OCI-LY7 (cell line): ENCODE measurements at regions not wholly inside any gene's neighbourhood (a gene's known extent, or its start where the extent isn't known, plus 50 kb on each side); places are given as distances from the start of the nearest gene placed in this dataset.

Experiments
- BruUV-seq: library from RNA; stranded (reverse); fragments of 400-500 nt; replicated peaks from 2 replicates; lab custom pipeline; 2021; lab: Mats Ljungman, UMichigan
- CTCF ChIA-PET: fragments of 300-600 bp; sonication (Branson Sonifier 250); formaldehyde crosslinking; loops from one replicate; lab custom pipeline; 2022; ENCODE audit warnings: antibody characterized with exemption; ENCODE audit not compliant: unreplicated experiment; lab: Charles Lee
- POLR2A ChIA-PET: fragments of 300-600 bp; sonication (Branson Sonifier 250); formaldehyde crosslinking; loops from one replicate; lab custom pipeline; 2022; ENCODE audit warnings: antibody characterized with exemption; lab: Charles Lee
- DNase-seq: peaks from one replicate; pipeline ENCODE4 v3.0.0-alpha.2; 2015; ENCODE audit warnings: low spot score
- H2AFZ ChIP-seq: fragments of 200-600 bp; sonication (generic), shearing (Covaris generic); 2 replicates; pipeline ENCODE4 v1.6.1; 2014; ENCODE audit warnings: mild to moderate bottlenecking, antibody characterized with exemption, low read length, moderate library complexity
- H3K27ac ChIP-seq: fragments of 200-600 bp; sonication (generic); 2 replicates; pipeline ENCODE4 v1.5.1; 2014; ENCODE audit warnings: mixed run types, low read depth, mild to moderate bottlenecking, moderate library complexity, low read length, inconsistent platforms; ENCODE audit not compliant: poor library complexity, severe bottlenecking
- H3K36me3 ChIP-seq: fragments of 200-600 bp; sonication (generic); 2 replicates; pipeline ENCODE4 v1.6.1; 2014; ENCODE audit warnings: mild to moderate bottlenecking, antibody characterized with exemption, low read length, moderate library complexity, mixed read lengths; ENCODE audit not compliant: insufficient read depth
- H3K4me1 ChIP-seq: fragments of 200-600 bp; sonication (generic); 2 replicates; pipeline ENCODE4 v1.5.1; 2014; ENCODE audit warnings: mild to moderate bottlenecking, low read length; ENCODE audit not compliant: insufficient read depth, poor library complexity, severe bottlenecking
- H3K4me2 ChIP-seq: fragments of 200-600 bp; sonication (generic); 2 replicates; pipeline ENCODE4 v1.6.1; 2014; ENCODE audit warnings: mild to moderate bottlenecking, low read length
- H3K4me3 ChIP-seq: fragments of 200-600 bp; sonication (generic); 2 replicates; pipeline ENCODE4 v1.5.1; 2014; ENCODE audit warnings: mild to moderate bottlenecking, low read depth, low read length; ENCODE audit not compliant: poor library complexity, severe bottlenecking
- H3K79me2 ChIP-seq: fragments of 200-600 bp; sonication (generic); 2 replicates; pipeline ENCODE4 v1.6.1; 2016; ENCODE audit warnings: low read depth, mild to moderate bottlenecking, low read length, moderate library complexity, mixed read lengths; ENCODE audit not compliant: insufficient read depth
- H3K9me2 ChIP-seq: fragments of 200-600 bp; sonication (generic); 2 replicates; pipeline ENCODE4 v1.6.1; 2016; ENCODE audit warnings: mild to moderate bottlenecking, low read length, mixed read lengths; ENCODE audit not compliant: insufficient read depth
- H3K9me3 ChIP-seq: fragments of 200-600 bp; sonication (generic); 2 replicates; pipeline ENCODE4 v1.6.1; 2014; ENCODE audit warnings: mild to moderate bottlenecking, mixed run types, low read length, mixed read lengths
- H4K20me1 ChIP-seq: fragments of 200-600 bp; sonication (generic); 2 replicates; pipeline ENCODE4 v1.6.1; 2014; ENCODE audit warnings: mild to moderate bottlenecking, antibody characterized with exemption, low read length, moderate library complexity, mixed read lengths; ENCODE audit not compliant: insufficient read depth
- CTCF ChIP-seq: fragments of 200-600 bp; sonication (generic); conservative IDR thresholded peaks from 2 replicates; pipeline ENCODE4 v1.5.1; 2014; ENCODE audit warnings: mild to moderate bottlenecking, antibody characterized with exemption, low read length, moderate library complexity, mixed read lengths
- EZH2phosphoT487 ChIP-seq: fragments of 200-600 bp; sonication (generic); IDR thresholded peaks from 2 replicates; pipeline ENCODE4 v1.6.1; 2018; ENCODE audit warnings: low read depth, borderline replicate concordance, mild to moderate bottlenecking, mixed run types, antibody characterized with exemption, low read length, moderate library complexity, mixed read lengths
- intact Hi-C: fragments of 100-400 bp; cut with micrococcal nuclease; formaldehyde crosslinking; loops from one replicate; pipeline ENCODE4 v1.10.0; 2022; ENCODE audit not compliant: unreplicated experiment

GRCh38 chr1:192925609-192926008 lies 116.8 kb downstream of the RGS2 start:
- no peak overlapping the region for H3K4me2 ChIP-seq
- intact Hi-C loops: no loop called here
- no peaks in the 10 kb centered on the region for H3K4me1 ChIP-seq
- H3K9me3 ChIP-seq: no peaks in the 10 kb centered on the region
- H3K4me3 ChIP-seq: no peak overlapping the region
- no peaks in the 10 kb centered on the region for H3K9me2 ChIP-seq
- ChIA-PET POLR2A (no interaction called here), CTCF (no interaction called here)
- DNase-seq: no peak
- TF ChIP-seq EZH2phosphoT487 (no peak), CTCF (no peak)
- no peak overlapping the region for H3K27ac ChIP-seq
- H3K36me3 ChIP-seq: no peaks in the 10 kb centered on the region
- no TSS peak for BruUV-seq
- H2AFZ ChIP-seq: no peak overlapping the region
- no peaks in the 10 kb centered on the region for H3K79me2 ChIP-seq
- no peaks in the 10 kb centered on the region for H4K20me1 ChIP-seq

GRCh38 chr1:192926736-192927135 lies 117.9 kb downstream of the RGS2 start:
- H3K9me3 ChIP-seq: no peaks in the 10 kb centered on the region
- H3K27ac ChIP-seq: no peak overlapping the region
- TF ChIP-seq CTCF (no peak), EZH2phosphoT487 (no peak)
- H2AFZ ChIP-seq: no peak overlapping the region
- CTCF ChIA-PET: interaction anchor here (0.6 kb wide), 1 partner anchor 170 kb away, joined by 3 read pairs; no protein-coding TSS in a partner anchor
- DNase-seq: no peak
- no peaks in the 10 kb centered on the region for H4K20me1 ChIP-seq
- no peaks in the 10 kb centered on the region for H3K9me2 ChIP-seq
- no peaks in the 10 kb centered on the region for H3K79me2 ChIP-seq
- BruUV-seq: no TSS peak
- H3K4me2 ChIP-seq: no peak overlapping the region
- no peaks in the 10 kb centered on the region for H3K4me1 ChIP-seq
- POLR2A ChIA-PET: interaction anchor here (0.6 kb wide), 1 partner anchor 1405 kb away, joined by 4 read pairs; no protein-coding TSS in a partner anchor
- intact Hi-C loops: no loop called here
- no peak overlapping the region for H3K4me3 ChIP-seq
- no peaks in the 10 kb centered on the region for H3K36me3 ChIP-seq

- Histone ChIP-seq H3K9me2 (no peaks in the 10 kb centered on the region), H3K36me3 (no peaks in the 10 kb centered on the region), H3K79me2 (no peaks in the 10 kb centered on the region), H3K27ac (no peak overlapping the region), H3K4me2 (no peak overlapping the region), H4K20me1 (no peaks in the 10 kb centered on the region), H3K4me1 (no peaks in the 10 kb centered on the region), H3K4me3 (no peak overlapping the region), H2AFZ (no peak overlapping the region), H3K9me3 (no peaks in the 10 kb centered on the region)
- TF ChIP-seq CTCF: no peak
- no peak for TF ChIP-seq EZH2phosphoT487
- CTCF ChIA-PET: no interaction called here
- POLR2A ChIA-PET: no interaction called here
- no TSS peak for BruUV-seq
- no peak for DNase-seq
- intact Hi-C loops: no loop called here
Measured at GRCh38 chr1:192927496-192927895, 118.7 kb downstream of the RGS2 start.
